GM21723 (cell line): ENCODE measurements at regions not wholly inside any gene's neighbourhood (a gene's known extent, or its start where the extent isn't known, plus 50 kb on each side); places are given as distances from the start of the nearest gene placed in this dataset.
"Not testable (repeated sequence)": the region's sequence is repeated elsewhere in the genome, so short reads cannot be mapped to it uniquely, and the experiment has no call there.

ENCODE experiments used
- ATAC-seq: cut with Tn5 transposase; IDR thresholded peaks from one replicate; pipeline ENCODE4 v1.9.1; 2021; ENCODE audit warnings: mild to moderate bottlenecking, moderate library complexity; ENCODE audit not compliant: unreplicated experiment

GRCh38 chr15:99826157-99826780 lies 93.0 kb upstream of the LYSMD4 start:
- no peak for ATAC-seq

GRCh38 chr15:99823346-99823745 lies 90.1 kb upstream of the LYSMD4 start:
- no peak for ATAC-seq

- ATAC-seq, result no peak
These were observed 86.9 kb upstream of the LYSMD4 start for GRCh38 chr15:99819981-99820718.

DNA sequence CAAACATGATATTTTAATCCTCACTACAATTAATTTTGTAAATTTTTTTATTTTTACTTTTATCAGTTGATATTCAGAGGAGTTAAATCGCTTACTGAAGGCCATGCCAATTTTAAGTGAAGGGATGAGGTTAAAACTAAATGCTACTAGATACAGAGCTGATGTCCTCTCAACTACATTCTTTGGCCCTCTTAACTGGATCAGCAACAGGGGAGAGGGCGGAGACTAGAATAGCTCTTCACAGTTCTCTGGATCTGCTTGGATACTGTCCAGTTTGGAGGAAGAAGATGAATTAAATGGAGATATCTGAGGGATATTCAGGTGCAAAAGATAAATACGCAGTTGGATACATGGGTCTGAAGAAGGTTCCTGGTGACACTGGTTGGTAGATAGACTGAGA lies 85.6 kb upstream of the LYSMD4 start:
- ATAC-seq, result no peak

DNA sequence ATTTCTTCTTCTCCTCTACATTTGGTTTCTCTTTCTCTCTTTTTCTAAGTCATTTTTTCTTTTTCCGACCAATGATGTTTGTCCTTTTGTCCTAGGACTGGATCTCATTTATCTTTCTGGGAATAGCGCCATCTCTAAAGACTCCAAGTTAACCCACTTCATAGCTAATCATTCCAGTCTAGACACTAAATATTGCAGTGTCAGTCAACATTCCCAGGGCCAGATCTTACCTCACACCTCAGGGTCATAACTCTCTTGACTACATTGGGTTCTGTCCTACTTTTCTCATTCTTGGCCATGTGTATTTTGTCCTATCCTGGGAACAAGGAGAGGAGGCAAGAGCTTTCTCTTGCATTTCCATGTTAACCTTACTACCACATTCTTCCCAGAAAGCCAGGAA lies 83.6 kb upstream of the LYSMD4 start:
- not testable (repeated sequence) for ATAC-seq

DNA sequence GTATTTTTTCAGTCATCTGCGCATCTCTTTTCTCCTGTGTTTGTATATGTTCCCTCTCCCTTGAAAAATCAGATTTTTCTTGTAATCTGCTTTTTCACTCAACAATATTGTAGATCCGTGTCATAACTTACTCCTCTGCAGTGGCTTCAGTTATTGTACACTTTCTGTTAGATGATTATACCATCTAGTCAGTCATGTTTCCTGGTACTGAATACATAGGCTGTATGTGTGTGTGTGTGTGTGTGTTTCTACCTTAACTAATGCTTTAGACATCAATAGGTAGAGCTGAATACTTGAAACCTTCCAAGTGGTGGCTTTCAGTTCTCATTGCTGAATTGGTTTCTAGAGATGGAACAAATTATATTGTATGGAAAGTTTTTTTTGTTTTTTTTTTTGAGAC lies 77.4 kb upstream of the LYSMD4 start:
- not testable (repeated sequence) for ATAC-seq

- not testable (repeated sequence) for ATAC-seq
These were observed 66.6 kb upstream of the LYSMD4 start for GRCh38 chr15:99799854-99800250.

DNA sequence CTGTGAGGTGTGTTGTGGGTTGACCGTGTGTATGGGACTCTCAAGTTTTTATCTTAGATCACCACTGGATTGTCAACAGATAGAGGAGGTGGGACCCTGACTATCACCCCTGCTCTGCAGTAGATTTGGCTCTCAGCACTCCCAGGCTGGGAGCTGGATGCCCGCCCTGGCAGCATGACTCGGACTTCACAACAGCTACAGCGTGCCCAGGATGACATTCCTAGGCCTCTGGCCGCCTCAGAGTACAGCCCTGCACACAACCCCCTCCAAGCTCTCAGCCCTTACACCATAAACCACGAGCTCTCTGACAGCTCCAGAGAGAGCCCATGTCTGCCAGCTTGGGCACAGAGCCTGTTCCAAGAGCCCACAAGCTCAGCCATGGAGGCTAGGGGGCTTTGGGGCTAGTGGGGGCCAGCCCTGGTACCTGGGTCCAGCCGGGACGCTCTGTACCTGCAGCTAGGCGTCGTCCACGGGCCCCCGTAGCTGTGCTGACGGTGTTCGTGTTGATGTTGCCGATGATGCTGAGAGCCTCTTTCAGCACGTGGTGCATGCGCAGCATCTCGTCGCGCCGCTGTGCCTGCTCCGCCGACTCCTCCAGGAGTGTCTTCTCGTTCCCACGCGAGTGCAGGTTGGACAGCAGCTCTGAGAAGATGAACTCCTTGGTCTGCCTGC lies 66.1 kb upstream of the LYSMD4 start:
- ATAC-seq, result not testable (repeated sequence)

DNA sequence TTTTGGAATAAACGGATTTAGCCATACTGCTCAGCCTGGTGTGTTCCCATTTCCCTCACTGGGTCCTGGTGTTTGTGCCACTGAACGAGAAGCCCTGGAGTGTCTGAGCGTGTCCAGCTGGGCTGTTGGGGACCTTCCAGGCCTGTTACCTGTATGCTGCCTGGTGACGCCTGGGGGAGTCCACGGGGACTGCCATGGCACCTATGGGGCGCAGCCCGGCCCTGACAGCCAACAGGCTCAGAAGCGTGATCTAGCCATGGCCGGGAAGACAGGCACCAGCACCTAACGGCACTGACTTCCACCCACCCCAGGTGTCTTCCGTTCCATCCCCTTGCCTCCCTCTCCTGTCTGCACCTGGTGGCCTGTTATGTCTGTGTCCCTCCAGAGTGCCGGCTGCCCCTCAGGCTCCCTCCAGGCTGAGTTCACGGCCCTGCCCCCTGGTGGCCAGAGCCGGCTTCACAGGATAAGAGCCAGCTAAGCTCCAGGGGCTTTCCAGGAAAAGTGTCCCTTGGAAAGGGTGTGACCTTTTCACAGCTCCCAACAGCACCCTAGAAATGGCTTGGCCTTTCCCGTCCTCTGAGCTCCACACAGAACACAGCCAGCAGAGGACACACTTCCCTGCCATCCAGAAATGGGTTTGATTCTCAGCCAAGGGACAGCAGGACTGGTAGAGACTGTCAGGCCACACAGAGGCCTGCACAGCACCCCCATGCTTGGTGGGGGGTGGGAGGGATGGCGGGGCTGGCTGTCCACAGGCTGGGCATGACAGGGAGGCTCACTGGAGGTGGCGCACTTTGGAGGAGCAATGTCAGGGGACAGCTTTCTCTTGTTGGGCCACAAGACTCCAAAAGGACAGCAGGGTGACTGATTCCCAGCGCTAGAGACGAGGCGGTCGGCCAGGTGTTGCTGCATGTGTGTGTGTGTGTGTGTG lies 64.0 kb upstream of the LYSMD4 start:
- ATAC-seq, result not testable (repeated sequence)

GRCh38 chr15:99791881-99792807 lies 58.9 kb upstream of the LYSMD4 start:
- not testable (repeated sequence) for ATAC-seq

GRCh38 chr15:99790751-99791150 lies 57.5 kb upstream of the LYSMD4 start:
- ATAC-seq, result not testable (repeated sequence)

DNA sequence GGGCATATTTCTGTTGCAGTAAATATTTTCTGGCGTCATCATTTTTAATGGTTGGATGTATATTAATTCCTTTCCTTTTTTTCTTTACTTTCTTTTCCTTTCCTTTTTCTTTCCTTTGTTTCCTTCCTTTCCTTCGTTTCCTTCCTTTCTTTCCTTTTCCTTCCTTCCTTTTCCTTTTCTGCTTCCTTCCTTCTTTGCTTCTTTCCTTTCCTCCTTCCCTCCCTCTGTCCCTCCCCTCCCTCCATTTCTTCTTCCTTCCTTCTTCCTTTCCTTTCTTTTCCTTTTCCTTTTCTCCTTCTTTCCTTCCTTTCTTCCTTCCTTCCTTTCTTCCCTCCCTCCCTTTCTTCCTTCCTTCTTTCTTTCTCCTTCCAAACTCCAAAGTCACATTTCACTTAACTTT lies 54.9 kb upstream of the LYSMD4 start:
- ATAC-seq, result no peak

DNA sequence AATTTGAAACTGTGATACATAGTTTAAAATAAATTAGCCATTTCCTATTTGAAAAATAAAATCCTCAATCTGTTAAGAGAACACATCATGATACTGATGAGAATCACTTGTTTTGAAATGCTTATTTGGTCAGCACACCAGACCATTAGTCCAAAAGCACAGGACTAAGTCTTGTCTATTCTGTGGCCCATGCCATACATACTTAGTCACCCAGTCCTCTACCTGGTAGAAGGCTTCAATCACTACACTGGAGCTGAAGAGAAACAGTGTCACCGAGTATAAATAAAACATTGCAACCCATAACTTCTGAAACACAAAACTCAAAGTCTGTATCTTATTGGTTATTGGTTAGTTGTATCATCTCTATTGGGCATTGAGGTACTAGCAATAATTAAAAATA lies 51.6 kb upstream of the LYSMD4 start:
- not testable (repeated sequence) for ATAC-seq

- ATAC-seq, result not testable (repeated sequence)
These were observed 50.8 kb upstream of the LYSMD4 start for GRCh38 chr15:99783918-99784619.
